GM21381 (cell line): ENCODE measurements at regions not wholly inside any gene's neighbourhood (a gene's known extent, or its start where the extent isn't known, plus 50 kb on each side); places are given as distances from the start of the nearest gene placed in this dataset.
A peak's percentile ranks its signal among the peaks of the same experiment; 100 is the strongest.
"Not testable (repeated sequence)": the region's sequence is repeated elsewhere in the genome, so short reads cannot be mapped to it uniquely, and the experiment has no call there.

Experiments
- ATAC-seq: cut with Tn5 transposase; IDR thresholded peaks from one replicate; pipeline ENCODE4 v1.9.1; 2021; ENCODE audit warnings: mild to moderate bottlenecking, moderate library complexity; ENCODE audit not compliant: unreplicated experiment

DNA sequence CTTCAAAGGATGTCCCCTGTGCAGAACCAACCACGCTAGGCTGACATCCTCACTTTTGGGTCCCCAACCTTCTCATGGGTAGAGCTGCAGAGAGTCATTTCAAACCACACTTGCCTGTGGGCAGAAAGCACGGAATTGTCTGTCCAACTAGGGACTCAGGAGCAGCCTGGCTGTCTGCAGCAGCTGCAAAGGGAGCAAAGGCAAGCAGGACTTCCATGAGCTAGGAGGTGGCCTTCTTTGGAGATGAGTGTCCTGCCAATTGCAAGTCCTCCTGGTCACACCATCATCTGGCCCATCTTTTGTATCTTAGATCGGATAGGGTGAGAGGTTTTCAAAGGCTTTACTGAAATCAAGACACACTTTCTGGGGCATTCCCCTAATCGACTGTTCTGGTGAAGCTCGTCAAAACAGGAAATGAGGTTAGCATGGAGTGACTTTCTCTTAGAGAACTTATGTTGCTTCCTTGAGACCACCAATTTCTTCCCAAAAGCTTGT is 222.3 kb upstream of the PLGLB2 start:
- peak; percentile 40 for ATAC-seq

DNA sequence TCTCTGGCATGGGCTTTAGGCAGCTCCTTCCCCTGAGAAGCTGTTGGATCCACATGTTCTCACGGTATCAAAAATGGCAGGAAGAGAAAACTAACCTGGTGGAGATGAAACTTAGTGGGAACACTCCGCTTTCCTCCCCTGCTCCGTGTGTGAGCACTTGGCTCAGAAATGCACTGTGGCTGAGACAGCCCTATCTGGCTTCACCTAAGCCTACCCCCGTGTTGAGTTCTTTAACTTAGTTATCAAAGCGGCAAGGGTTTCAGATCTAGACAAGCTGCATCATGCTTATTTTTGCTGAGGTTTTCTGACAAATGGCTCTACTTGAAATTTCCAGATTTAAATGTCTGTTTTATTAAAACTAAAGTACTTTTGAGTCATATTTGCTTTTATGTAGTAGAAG is 221.6 kb upstream of the PLGLB2 start:
- ATAC-seq, result not testable (repeated sequence)

DNA sequence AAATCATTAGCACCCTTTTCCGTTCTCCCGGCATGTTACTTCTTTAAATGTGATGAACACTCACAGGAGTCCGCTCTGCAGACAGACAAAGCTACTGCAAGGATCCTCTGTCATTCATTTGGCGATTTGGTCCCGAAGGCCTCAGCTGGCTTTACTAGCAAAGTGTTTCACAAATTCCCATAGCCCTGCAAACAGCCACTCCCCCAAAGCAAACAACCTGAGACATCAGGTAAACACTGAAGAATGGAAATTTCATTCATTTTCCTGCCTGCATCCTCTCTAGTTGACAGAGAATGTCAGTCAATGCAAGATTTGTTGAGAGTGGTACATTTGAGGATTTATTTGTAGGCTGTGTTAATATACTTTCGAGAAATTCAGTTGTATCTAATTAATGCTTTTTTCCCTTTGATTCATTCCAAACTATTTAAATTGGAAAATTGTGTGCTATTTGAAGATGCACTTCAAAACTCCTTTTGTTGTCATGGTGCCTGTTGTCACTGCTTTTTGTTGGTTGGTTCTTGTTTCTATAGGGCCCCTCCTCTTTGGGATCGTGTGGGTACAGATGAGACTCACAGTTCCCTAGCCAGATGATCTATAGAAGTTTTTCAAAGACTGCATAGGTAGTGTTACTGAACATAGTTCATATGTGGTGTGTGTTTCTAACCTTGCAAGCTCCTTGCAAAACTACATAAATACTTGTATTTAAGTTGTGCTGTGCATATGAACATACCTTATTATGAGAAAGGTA is 215.7 kb upstream of the PLGLB2 start:
- not testable (repeated sequence) for ATAC-seq

DNA sequence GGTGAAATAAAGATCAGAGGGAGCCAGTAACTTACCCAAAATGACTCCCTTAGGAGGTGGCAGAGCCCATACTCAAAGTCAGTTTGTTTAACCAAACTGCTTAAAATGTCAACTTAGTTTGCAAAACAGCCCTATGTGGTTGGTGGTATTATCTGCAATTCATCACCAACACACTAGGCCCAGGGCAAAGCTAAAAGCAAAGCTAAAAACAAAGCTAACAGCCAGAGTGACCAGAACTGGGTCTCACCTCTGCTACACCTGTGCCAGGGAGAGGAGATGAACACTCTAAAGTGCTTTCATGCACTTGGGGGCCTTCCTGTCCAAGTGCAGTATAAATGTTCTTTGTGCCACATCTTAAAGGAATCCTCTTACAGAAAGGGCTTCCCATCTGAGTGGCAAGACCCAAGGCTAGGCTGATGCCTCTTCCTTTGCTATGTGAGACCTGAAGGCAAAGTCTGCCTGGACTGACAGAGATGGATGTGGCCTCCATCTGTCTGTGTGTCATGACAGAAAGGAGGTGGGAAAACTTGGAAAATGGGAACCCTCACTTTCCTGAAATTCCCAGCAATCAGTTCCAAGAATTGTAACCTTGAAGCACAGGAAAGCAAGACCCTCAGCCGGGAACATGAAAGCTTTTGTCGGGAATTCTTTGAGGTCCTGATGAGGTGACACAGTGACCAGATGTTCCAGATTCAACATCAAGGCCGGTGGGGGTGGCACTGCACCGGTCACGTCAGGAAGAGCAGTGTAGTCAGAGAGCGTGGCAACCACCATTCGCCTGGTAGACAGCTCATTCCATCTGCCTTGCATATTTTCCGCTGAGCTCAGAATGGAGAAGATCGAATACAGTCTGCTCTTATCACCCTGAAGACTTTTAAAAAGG is 214.3 kb upstream of the PLGLB2 start:
- ATAC-seq, result not testable (repeated sequence)

DNA sequence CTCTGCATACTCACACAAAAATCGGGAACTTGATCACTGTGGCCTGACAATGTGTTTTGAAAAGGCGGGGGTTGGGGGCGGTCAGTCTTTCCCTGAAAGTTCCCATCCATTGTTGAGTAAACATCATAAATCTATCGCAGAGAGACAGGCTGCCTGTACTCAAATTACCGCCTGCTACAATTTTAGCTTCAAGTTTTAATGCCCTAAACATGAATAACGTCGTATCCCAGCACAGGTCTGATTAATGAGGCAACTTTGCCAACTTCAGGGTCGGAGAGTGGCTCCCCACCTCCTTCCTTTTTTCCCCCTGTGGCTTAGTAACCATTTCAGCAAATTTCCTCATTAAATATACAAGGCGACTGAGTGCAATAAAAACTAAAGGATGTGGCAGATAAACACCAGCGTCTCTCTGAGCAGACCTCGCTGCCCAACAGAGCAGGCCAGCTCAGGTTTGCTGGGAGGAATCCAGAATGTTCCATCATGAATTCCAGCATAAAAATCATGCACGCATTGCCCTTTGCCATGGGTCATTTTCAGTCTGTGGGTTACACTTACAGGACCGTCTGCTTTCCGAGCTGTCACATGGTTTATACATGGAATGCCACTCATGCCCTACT is 213.5 kb upstream of the PLGLB2 start:
- not testable (repeated sequence) for ATAC-seq

DNA sequence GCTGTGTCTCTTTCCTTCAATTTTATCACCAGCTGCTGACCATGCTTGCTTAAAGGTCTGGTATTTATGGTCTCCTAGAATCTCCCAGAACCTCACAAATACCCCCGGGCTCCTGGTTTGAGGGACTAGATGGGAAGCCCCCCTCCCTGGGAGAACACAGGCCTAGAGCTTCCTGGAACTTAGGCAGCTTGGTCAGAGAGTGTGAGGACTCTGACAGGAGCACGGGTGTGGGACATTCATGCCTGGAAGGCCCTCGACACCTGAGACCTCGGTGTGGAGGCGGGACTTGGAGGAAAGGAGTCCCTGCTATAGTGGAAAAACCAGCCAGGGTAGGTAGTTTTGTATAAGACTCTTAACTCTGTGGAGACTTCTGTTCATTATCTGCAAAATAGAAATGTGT is 211.5 kb upstream of the PLGLB2 start:
- ATAC-seq, result not testable (repeated sequence)

DNA sequence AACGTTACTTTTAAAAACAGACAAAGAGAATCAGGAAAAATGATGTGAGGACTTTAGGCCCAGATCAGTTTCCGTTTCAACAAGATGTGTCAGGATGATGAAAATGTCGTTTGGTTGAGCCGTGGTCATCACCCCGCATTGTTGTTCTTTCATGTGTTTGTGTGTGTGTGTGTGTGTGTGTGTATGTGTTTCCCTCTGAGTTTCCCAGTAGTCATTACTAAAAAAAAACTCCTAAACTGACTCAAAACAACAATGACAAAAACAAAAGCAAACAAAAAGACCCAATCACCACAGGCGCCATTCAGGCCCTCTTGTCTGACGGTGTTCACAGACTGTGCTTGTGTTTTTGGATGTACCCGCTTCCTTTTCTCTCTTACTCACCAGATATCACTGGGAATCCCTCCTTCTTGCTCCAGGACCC is 210.6 kb upstream of the PLGLB2 start:
- not testable (repeated sequence) for ATAC-seq

DNA sequence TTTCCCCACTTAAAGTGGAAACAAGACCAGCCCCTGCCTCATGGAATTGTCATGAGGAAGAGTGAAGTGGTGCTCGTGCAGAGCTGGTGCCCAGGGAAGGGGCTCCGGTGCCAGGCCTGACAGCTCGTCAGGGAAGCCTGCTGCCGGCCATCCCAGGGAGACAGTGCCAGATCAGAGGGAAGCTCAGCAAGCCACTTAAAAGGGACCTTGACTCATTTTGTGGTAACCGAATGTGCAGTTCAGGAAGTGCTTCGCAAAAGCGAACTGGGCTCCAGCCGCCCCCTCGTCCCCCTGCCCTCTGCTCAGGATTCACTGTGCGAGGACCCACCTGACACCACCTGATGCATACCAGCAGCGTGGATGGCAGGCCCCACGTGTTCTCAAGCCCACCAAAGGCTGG is 209.6 kb upstream of the PLGLB2 start:
- ATAC-seq, result not testable (repeated sequence)

DNA sequence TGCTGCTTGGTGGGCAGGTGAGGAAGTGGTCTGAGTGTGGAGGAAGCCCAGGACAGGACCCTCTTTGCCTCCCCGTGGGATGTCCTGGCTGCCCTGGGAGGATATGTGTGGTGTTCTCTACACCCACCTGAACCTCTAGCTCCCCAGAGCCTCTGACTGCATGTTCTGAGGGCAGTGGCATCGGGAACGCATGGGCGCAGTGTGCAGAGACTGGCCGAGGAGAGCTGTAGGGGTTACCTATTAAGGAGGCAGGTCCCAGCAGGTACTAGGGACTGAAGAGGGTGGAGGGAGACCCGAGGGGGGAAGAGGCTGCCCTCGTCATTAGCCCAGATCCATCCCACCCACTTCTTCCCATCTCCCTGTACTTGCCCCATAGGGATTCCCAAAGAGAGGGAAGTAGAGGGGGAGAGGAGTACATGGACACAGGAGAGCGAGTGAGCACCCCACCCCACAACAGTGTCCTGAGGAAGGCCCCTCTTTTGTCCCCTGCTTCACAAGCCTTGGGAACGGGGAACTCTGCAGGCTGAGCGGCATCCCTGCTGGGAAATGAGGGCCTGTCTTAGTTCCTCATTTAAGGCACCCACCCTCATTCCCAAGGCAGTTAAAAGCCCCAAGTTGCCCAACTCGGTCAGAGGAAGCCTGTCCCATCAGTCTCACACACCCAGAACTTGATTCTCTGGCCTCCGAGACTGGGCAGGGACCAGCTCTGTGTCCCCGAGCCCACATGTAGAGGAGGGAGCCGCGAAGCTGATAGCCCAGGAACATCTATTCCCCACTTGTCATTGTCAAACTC is 208.5 kb upstream of the PLGLB2 start:
- ATAC-seq, result not testable (repeated sequence)

DNA sequence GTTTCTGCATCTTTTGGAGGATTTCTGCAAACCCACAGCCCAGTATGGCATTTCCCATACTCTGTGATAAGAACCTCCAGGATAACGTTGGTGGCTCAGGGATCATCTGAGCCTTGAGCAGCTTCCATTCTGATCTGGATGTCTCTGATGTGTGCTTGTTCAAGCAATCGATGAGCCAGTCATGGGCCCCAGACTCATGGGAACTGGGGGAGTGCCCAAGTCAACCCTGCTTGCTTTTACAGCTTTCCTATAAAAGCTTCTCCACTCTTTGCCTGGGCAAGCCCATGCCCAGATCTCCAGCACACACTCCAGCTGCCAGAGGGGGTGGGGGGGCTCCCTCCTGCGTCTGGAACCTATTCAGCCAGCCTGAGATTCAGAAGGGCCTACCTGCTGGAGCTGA is 207.6 kb upstream of the PLGLB2 start:
- ATAC-seq, result not testable (repeated sequence)

DNA sequence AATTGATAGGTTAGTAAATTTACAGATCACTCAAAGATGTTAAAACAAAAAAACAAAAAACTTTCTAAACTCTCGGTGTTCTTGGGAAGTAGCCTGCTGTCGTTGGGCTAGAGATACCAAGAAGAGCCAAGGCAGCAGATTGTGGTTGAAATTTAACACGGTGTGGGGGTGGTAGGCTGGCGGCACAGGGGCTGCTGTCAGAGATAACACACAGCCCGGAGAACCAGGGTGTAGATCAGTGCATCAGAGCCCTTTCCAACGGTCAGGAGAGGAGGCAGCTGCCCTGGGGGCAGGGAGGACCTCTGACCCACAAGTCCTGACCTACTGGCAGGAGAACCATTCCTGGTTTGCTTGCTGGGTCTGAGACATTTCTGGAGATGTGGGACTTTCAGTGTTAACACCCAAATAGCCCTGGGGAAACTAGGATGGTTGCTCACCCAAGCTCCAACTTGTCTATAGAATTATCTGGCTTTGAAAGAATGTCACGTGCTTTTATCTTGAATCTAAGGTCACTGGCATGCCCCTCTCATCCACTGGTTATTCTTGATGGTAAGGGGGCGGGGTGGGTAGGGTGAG is 205.2 kb upstream of the PLGLB2 start:
- not testable (repeated sequence) for ATAC-seq

DNA sequence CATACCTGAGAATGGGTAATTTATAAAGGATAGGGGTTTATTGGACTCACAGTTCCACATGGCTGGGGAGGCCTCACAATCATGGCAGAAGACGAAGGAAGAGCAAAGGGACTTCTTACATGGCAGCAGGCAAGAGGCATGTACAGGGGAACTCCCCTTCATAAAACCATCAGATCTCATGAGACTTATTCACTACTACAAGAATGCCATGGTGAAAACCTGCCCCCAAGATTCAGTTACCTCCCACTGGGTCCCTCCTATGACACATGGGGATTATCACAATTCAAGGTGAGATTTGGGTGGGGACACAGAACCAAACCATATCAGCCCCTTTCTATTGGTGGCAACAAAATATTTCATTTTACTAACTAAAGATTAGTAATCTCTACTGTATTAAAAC is 204.1 kb upstream of the PLGLB2 start:
- not testable (repeated sequence) for ATAC-seq

DNA sequence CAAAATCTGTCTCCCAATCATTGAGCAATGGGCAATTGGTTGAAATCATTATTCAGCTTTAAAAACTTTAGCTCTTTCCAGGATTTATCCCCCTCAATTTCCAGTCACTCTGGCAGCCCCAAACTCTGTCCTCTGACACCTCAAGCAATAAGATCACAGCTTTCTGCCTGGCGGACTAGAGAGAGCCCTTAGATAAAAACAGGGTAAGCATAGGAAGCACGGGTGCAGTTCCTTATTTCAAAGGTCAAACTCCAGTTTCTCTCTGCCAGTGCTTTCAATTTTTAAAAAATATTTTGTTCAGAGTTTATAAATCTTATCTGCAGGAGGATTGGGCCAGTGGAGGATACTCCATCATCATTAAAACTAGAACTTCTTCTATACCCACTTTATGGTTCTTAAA is 200.8 kb upstream of the PLGLB2 start:
- ATAC-seq, result not testable (repeated sequence)

DNA sequence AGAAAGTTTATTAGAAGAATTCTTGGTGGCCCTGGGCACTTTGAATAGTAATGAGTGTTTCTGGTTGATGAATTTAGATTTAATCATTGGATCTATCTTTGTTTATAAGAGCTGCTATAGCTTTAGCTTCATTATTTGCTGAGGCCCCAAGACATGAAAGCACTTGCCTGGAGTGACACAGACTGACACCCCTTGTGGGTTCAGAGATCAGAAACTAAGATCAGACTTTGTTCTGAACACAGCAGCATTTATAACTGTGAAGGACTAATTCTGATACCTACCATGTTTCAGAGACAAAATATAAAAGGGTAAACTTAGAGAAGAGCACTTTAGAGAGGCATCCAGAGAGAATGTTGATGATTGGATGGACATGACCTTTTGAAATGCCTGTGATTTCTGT is 199.9 kb upstream of the PLGLB2 start:
- ATAC-seq, result not testable (repeated sequence)

DNA sequence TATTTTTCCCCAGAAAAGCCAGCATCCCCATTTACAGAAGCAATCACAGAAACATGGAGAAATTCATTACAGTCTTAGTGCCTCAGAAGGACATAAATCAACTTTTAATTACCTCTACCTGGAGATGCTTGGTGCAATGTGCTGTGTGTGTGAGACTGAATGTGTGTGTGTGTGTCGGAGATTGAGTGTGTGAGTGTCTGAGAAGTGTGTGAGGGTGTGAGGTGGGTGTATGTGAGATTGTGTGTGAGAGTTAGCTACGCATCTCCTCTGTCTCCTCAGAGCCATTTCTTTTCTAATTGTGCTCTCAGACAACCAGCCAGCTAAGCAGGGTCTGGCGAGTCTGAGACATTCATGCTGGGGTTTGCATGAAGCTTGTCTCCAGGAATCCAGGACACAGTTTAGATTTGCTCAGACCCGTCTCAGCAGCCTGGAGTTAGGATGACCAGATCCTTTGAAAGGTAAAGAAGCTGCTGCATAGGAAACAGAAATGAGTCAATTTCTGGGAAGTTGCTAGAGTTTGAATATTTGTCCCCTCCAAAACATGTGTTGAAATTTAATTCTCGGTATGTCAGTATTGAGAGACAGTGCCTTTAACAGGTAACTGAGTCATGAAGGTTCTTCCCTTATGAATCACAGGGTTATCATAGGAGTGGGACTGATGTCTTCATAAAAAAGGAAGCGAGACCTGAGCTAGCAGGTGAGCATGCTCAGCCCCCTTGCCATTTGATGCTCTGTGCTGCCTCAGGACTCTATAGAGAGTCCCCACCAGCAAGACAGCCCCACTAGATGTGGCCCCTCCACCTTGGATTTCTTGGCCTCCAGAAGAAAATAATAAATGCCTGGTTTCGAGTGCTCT is 199.0 kb upstream of the PLGLB2 start:
- not testable (repeated sequence) for ATAC-seq

DNA sequence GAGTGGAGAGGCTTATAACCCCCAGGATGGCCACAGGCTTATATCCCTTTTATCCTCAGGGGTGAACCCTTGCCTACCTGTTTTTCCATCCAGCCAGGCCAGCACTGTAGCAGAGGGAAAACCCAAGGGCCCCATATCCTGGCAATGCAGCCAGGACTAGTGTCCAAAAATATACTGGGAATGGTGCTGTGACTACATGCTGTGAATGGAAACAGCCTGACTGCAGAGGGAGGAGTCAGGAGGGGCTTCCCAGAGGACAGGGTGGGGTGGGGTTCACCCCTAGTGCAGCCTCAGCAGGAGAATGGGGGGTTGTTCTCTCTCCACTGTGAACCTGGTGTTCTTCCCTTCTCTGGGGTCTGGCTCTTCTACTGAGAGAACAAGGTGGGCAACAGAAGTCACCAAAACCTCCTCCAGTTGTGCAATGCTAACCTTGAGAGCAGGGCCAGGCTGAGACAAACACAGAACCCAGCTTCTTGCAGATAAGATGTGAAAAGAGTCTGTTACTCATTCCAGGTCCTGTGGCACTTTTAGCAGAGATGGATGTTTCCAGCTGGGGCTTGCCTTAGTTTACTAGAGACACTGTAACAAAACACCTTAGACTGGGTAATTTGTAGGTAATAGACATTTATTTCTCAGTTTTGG is 198.2 kb upstream of the PLGLB2 start:
- ATAC-seq, result not testable (repeated sequence)

DNA sequence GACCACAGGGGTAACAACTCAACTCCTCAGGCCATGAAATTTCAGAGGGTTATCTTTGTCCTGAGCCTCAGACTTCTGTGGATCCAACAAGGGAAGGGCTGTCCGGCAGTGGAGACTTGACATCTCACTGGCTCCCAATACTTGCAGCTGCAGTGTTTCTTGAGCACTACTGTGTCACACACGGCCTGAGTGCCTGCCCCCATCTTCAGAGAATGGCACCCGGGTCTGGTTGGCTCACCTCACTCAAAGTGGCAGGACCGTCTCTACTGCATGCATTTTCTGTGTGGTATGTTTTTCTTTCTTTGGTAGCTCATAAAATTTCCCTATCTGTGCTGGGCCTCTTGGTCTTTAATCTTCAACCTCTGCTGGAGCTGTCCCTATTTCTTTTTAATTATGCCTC is 193.2 kb upstream of the PLGLB2 start:
- not testable (repeated sequence) for ATAC-seq

DNA sequence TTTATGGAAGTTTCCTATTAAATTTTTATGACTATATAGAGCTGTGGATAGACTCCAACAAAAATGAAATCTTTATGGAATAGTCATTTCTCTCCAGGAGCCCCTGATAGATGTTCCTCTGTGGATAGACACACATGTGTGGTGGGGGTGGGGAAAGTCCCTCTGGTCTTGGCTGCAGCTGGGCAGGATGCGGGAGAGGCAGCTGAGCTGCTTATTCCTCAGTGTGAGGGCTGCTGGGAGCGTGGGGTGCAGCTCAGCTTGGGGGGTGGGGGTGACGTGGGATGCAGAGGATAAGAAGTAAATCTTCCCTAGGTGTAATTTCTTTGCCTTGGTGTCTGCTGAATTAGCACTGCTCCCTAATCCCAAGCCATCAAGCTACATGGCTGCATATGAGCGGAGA is 192.8 kb upstream of the PLGLB2 start:
- ATAC-seq, result not testable (repeated sequence)

DNA sequence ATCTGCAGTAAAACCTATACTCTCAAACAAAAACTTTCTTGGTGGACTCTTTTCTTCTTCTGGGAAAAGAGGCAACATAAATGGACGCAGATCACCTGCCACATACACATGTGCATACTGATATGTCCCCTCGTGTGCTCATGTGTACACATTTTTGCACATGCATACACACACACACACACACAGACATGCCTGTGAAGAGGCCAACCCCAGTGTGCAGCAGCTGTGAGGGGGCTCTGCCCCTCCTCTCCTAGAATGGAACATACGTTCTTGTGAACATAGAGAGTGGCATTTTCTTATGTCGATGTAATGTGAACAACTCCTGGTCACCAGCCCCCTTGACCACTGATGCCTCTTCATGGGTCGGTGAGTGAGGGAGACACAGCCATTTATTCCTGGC is 188.9 kb upstream of the PLGLB2 start:
- ATAC-seq, result not testable (repeated sequence)
